Breast epithelium (tissue), 4 donors: ENCODE measurements at regions not wholly inside any gene's neighbourhood (a gene's known extent, or its start where the extent isn't known, plus 50 kb on each side); places are given as distances from the start of the nearest gene placed in this dataset.

Experiments
- DNase-seq, 2 donors: peaks; one replicate each; pipeline ENCODE4 v3.0.0-alpha.2; 2019; ENCODE audit warnings: low spot score in 2 of 2
- H3K27ac ChIP-seq, 2 donors: fragments of 200-600 bp; sonication (generic) in 1 of 2; one replicate each; pipeline ENCODE4 v1.5.1; 2016 to 2019; ENCODE audit warnings: mild to moderate bottlenecking in 1 of 2
- H3K27me3 ChIP-seq, 2 donors: fragments of 200-600 bp; sonication (generic) in 1 of 2; one replicate each; pipeline versions ENCODE4 v1.5.1 to v1.6.0; 2017 to 2019; ENCODE audit warnings: control low read depth in 1 of 2, mild to moderate bottlenecking in 1 of 2
- H3K36me3 ChIP-seq: fragments of 200-600 bp; one replicate; pipeline ENCODE4 v1.5.1; 2019
- H3K4me1 ChIP-seq, 2 donors: fragments of 200-600 bp; sonication (generic); one replicate each; pipeline ENCODE4 v1.5.1; 2016 to 2019; ENCODE audit warnings: control low read depth in 1 of 2
- H3K4me3 ChIP-seq, 3 donors: fragments of 200-600 bp; sonication (generic); 1 replicate in 2 of 3; 2 replicates in 1 of 3; pipeline ENCODE4 v1.5.1; 2016 to 2019; ENCODE audit warnings: mild to moderate bottlenecking in 3 of 3, moderate library complexity in 2 of 3
- H3K9me3 ChIP-seq, 2 donors: fragments of 200-600 bp; sonication (generic) in 1 of 2; one replicate each; pipeline ENCODE4 v1.5.1; 2016 to 2019; ENCODE audit warnings: control low read depth in 1 of 2
- POLR2A ChIP-seq: fragments of 450-650 bp; IDR thresholded peaks from one replicate; pipeline ENCODE4 v1.6.1; 2016; ENCODE audit warnings: antibody characterized with exemption, mild to moderate bottlenecking, moderate library complexity
- POLR2AphosphoS5 ChIP-seq, 3 donors: sonication (generic); formaldehyde crosslinking; IDR thresholded peaks; one replicate each; pipeline ENCODE4 v1.6.1; 2017; ENCODE audit warnings: antibody characterized with exemption in 3 of 3
- intact Hi-C: fragments of 100-400 bp; cut with DNase I; formaldehyde crosslinking; loops from one replicate; pipeline ENCODE4 v1.15.1; 2023; ENCODE audit warnings: low total_unique reads
- TF ChIP-seq, protein P1 (sequence below), 3 donors: fragments of 450-650 bp; IDR thresholded peaks; one replicate each; pipeline ENCODE4 v1.5.1; 2016 to 2017; ENCODE audit warnings: antibody characterized with exemption in 3 of 3, mild to moderate bottlenecking in 3 of 3, moderate library complexity in 3 of 3

DNA sequence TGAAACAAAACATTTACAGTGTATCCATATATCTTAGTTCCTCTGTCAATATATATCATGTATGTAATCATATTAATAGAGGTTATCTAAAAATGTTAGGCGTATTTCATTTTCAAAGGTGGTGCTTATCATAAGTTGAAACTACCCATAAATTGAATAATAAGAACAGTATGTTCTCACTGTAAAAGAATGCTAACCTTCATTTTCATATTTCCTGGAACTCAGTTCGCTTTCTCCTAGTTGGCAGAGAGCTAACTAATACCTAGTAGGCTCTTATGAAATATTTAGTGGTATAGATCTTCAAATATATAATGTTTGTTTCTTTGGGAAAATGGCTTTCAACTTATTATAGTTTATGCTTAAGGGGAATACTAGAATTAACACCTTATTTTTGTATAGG, 118.4 kb downstream of the DISP1 start:
- intact Hi-C loops = no loop called here
- TF ChIP-seq, protein P1, sequence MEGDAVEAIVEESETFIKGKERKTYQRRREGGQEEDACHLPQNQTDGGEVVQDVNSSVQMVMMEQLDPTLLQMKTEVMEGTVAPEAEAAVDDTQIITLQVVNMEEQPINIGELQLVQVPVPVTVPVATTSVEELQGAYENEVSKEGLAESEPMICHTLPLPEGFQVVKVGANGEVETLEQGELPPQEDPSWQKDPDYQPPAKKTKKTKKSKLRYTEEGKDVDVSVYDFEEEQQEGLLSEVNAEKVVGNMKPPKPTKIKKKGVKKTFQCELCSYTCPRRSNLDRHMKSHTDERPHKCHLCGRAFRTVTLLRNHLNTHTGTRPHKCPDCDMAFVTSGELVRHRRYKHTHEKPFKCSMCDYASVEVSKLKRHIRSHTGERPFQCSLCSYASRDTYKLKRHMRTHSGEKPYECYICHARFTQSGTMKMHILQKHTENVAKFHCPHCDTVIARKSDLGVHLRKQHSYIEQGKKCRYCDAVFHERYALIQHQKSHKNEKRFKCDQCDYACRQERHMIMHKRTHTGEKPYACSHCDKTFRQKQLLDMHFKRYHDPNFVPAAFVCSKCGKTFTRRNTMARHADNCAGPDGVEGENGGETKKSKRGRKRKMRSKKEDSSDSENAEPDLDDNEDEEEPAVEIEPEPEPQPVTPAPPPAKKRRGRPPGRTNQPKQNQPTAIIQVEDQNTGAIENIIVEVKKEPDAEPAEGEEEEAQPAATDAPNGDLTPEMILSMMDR (IDR thresholded peaks at IDR 0.05) = no peak
- no peak for TF ChIP-seq POLR2A
- no peak for TF ChIP-seq POLR2AphosphoS5 (IDR thresholded peaks at IDR 0.05)
- no peak for DNase-seq
- Histone ChIP-seq H3K4me1 (no peaks in the 10 kb centered on the region), H3K27me3 (no peaks in the 10 kb centered on the region), H3K27ac (no peak overlapping the region), H3K9me3 (no peaks in the 10 kb centered on the region), H3K36me3 (no peaks in the 10 kb centered on the region), H3K4me3 (no peak overlapping the region)

DNA sequence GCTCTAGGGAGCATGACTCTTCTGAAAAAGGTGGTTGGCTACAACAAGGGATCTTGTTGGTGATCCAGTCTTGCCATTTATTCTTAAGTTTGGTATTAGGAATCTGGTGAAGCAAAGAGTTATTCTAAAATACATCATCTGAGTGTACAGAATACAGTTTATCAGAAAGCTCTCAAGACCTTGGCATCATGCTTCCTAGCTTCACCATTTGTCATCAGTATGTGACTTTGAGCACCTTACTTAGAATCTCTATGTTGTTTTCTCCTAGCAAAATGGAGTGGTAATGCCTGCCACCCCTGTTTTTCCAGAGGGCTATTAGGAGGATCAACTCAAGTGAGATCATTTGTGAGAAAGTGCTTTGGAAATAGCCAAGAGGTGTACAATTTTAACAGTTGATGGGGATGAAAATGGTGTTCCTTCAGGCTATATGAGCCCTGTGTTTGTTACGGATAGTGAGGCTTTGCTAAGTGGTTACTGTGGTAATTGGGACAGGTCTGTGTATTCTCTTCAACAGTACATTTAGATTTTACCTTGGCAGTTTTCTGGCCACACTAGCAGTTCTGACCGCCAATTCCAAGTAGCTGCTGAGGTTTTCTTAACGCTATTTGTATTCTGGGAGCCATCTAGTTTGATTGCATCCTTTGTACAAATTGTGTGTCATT, 120.5 kb downstream of the DISP1 start:
- H3K27ac ChIP-seq = no peak overlapping the region
- DNase-seq = no peak
- H3K4me3 ChIP-seq = no peak overlapping the region
- H3K9me3 ChIP-seq = no peaks in the 10 kb centered on the region
- no peaks in the 10 kb centered on the region for H3K4me1 ChIP-seq
- no peak for TF ChIP-seq POLR2A
- no peak for TF ChIP-seq POLR2AphosphoS5 (IDR thresholded peaks at IDR 0.05)
- TF ChIP-seq, protein P1 (IDR thresholded peaks at IDR 0.05) = no peak
- intact Hi-C loops = no loop called here
- no peaks in the 10 kb centered on the region for H3K36me3 ChIP-seq
- no peaks in the 10 kb centered on the region for H3K27me3 ChIP-seq

DNA sequence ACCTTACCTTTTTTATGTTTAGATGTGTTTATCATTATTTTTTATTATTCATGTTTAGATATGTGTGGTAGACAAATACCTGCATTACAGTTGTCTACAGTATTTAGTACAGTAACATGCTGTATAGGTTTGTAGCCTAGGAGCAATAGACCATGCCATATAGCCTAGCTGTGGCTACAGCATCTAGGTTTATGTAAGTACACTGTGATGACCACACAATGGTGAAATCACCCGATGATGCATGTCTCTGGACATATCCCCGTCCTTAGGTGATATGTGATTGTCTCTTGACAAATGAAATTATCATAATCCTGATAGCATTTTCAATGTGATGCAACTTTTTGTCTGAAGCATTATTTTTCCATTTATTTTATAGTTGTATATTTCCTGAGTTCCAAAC, 121.2 kb downstream of the DISP1 start:
- Histone ChIP-seq H3K27ac (no peak overlapping the region), H3K4me3 (no peak overlapping the region), H3K36me3 (no peaks in the 10 kb centered on the region), H3K4me1 (peaks cover 0 to 5% of the 10 kb centered on the region in 2 donors), H3K9me3 (no peaks in the 10 kb centered on the region), H3K27me3 (no peaks in the 10 kb centered on the region)
- intact Hi-C loops = no loop called here
- DNase-seq = no peak
- TF ChIP-seq POLR2A = no peak
- no peak for TF ChIP-seq POLR2AphosphoS5 (IDR thresholded peaks at IDR 0.05)
- TF ChIP-seq, protein P1 (IDR thresholded peaks at IDR 0.05) = no peak

DNA sequence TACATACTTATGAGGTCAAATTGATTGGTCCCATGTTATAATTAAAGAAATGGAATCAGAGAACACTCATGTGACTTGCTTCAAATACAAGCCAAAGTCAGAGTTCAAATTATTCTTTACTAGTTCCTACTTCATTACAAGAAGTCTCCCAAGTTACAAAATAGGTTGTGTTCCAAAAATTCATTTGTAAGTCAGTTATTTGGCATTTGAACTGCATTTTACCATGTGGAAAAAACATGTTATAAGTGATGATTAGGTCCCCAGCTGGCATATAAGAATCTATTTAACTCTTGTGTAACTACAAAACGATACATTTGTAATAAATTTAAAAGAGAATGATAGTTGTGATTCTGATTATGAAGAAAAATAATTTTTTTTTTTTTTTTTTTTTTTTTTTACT, 124.1 kb downstream of the DISP1 start:
- Histone ChIP-seq H3K9me3 (no peaks in the 10 kb centered on the region), H3K36me3 (peaks cover 7% of the 10 kb centered on the region), H3K4me1 (peaks cover 0 to 8% of the 10 kb centered on the region in 2 donors), H3K27ac (no peak overlapping the region), H3K27me3 (no peaks in the 10 kb centered on the region), H3K4me3 (no peak overlapping the region)
- no peak for TF ChIP-seq POLR2AphosphoS5 (IDR thresholded peaks at IDR 0.05)
- no peak for TF ChIP-seq POLR2A
- TF ChIP-seq, protein P1 (IDR thresholded peaks at IDR 0.05) = no peak
- no peak for DNase-seq
- intact Hi-C loops = no loop called here

DNA sequence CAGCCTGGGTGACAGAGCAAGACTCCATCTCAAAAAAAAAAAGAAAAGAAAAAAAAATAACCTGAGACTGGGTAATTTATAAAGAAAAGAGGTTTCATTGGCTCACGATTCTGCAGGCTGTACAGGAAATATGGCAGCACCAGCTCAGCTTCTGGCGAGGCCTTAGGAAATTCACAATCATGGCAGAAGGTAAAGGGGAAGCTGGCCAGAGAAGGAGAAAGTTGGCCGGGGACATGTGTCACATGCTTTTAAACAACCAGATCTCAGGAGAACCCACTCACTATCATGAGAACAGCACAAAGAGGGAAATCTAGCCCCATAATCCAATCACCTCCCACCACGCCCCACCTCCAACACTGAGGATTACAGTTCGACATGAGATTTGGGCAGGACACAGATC, 125.3 kb downstream of the DISP1 start:
- intact Hi-C loops = no loop called here
- Histone ChIP-seq H3K4me1 (peaks cover 0 to 8% of the 10 kb centered on the region in 2 donors), H3K27ac (no peak overlapping the region), H3K9me3 (no peaks in the 10 kb centered on the region), H3K27me3 (no peaks in the 10 kb centered on the region), H3K36me3 (peaks cover 7% of the 10 kb centered on the region), H3K4me3 (no peak overlapping the region)
- DNase-seq = no peak
- TF ChIP-seq, protein P1 (IDR thresholded peaks at IDR 0.05) = no peak
